ENCODE measurements at regions not wholly inside any gene's neighbourhood (a gene's known extent, or its start where the extent isn't known, plus 50 kb on each side); places are given as distances from the start of the nearest gene placed in this dataset.

DNA sequence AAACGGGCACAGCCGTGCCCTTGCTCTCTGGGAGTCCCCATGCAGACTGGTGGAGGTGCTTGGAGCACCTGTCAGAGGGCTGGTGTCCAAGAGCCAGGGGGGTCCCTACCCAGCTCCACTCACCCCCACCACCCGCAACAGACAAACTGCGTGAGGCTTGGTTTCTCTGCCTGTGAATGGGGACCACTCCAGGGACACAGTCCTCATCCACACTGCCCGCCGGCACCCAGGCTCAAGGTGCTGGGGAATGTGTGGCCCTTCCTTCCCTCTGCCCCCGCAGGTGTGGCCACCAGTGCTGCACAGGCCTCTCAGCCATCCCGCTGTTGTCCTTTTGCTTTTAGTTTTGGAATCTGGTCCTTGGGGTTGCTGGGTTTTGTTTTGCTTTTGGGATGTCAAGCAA, 136.5 kb upstream of the ZNF236 start:
- no peak for DNase-seq (ENCODE audit: low read depth in 2 of 2)

DNA sequence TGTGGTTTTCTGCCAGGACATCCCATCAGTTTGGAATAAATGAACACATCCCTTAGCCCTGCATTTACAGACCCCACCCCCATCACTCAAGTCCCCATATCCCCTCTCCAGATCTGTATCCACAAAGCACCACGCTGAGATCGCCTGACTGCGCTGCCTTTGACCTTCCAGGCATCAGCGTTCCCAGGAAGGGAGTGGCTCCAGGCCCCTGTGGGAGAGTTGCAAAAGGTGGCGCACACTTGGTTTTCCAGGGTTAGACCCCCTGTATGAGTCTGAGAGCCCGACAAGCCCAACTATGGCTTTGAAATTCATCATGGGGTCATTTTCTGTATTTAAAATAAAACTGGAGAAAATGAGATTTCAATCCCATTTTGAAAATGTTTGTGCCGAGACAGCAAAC, 137.0 kb upstream of the ZNF236 start:
- DNase-seq (ENCODE audit: low read depth in 2 of 2) = no peak

DNA sequence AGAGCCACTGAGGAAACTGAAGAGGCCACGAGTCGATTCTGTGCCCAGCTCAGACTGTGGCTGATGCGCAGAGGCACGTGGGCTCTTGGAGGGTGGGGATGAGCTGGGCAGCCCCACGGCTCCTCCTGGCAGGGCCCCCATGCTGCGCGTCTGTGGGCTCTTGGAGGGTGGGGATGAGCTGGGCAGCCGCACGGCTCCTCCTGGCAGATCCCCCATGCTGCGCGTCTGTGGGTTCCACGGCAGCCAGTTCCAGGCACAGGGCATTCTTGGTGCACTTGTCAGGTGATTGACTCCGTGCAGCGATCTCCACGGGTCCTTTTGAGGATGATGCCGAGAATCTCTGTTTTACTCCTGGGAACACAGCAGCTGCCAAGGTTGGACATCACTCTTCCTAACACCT, 138.1 kb upstream of the ZNF236 start:
- DNase-seq (ENCODE audit: low read depth in 2 of 2) = no peak

DNA sequence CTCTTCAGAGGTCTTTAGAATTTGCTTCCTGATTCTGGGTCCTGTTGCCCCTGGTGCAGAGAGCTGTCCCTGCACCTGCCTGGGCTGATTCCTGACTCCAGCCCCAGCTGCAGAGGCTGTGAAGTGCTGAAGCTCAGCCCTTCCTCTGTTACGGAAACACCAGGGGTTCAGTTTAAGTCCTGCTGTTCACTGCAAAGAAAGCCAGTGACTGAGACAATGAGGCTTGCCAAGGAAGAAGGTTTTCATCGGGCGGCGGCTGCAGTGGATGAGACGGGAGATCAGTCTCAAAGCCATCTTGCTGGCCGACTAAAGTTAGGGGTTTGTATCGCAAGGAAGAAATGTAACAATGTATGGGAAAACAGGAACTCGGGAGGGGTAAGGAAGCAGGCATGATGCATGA, 142.4 kb upstream of the ZNF236 start:
- no peak for DNase-seq (ENCODE audit: low read depth in 2 of 2)

DNA sequence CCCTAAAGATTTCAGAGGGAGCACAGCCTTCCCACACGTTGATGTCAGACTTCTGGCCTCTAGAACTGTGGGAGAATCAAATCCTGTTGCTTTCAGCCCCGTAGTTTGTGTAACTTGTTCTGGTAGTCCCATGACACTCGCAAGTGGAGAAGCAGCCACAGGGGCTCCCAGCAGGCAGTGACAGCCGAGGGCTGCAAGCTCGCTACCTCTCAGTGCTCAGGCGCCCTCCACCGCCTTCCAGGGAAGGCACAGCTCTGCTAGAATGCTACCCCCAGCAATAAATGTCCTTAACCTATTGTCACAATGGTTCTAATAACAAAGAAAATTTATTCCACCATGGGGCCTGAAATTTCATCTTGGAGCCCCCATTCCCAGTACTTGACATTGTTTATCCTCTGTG, 143.1 kb upstream of the ZNF236 start:
- DNase-seq (ENCODE audit: low read depth in 2 of 2) = no peak

DNA sequence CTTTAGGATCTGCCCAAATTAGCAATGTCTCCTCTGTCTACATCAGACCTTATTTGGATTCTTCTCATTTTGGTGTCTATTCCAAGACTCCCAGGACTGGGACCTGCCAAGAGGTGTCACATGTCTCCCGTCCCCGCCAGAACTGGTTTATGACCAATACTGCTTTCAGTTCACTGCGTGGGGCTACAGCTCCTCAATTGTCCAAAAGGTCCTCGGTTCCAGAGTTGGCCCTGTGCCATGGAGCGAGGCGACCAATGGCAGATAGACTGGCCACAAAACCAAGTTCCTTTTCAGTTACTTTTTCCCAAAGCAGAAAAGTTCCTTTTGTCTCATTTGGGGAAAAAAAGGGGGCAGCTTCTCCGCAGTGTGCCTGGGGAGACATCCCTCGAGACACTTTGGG, 144.1 kb upstream of the ZNF236 start:
- DNase-seq (ENCODE audit: low read depth in 2 of 2) = no peak

DNA sequence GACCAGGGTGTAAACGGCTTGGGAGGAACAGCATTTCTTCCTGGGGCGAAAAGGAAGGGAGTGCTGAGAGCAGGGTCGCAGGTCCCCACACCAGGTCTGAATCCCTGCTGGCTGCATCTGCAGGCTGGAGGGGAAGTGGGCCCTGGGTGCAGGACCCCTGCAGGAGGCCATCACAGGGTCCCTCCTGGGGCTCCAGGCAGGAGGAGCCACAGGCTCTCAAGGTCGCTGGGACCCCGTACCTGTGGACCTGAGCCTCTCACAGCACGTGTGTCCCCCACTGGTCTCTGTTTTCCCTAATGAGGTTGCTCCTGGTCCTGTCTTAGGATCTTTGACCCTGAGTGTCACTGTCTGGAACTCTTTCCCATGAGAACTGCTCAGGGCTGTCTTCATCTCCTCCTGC, 147.8 kb upstream of the ZNF236 start:
- no peak for DNase-seq (ENCODE audit: low read depth in 2 of 2)

DNA sequence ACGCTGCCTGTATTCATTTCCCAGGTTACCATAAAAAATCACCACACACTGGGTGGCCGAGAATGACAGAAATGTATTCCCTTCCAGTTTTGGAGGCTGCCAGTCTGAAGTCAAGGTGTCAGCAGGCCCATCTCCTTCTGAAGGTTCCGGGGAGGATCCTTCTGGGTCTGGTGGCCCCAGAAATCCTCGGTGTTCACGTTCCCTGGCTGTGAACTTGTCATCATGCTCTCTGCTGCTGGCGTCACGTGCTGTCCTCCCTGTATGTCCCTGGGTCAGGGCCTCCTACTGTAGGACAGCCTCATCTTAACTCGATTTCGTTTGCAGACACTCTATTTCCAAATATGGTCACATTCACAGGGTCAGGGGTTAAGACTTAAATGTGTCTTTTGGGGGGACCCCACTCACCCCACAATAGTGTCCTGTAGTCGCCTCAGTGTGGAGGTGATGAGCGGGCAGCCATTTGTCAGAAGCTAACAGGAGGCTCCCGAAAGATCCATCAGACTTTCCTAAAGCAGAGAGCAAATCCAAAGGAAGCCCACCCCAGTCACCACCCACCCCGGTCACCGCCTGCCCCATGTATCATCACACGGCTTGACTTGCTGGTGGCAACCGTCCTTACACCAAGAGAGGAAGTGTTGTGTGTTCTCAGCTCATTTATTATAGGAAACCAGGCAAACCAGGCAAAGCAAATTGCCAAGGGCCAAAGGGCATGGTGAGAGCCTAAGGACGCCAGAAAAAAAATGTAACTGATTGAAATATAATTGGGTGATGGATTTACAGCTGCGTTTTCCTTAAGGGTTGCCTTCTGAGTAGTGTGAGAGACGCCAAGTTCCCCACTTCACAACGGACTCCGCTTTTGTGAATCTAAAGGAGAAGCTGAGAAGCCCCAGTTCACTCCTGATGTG, 148.8 kb upstream of the ZNF236 start:
- DNase-seq (ENCODE audit: low read depth in 2 of 2) = no peak

DNA sequence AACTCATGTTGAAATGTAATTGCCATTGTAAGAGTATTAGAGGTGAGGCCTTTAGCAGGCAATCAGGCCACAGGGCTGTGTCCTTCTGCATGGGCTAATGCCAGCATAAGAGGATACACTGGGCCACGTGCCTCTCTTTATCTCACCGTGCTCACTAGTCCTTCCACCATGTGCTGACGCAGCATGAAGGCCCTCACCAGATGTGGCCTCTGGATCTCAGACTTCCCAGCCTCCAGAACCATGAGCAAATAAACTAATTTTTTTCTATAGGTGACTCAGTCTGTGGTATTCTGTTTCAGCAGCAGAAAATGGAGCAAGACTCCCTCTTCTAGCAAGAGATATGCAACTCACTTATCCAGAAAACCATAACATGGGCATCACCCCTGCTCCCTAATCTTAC, 149.7 kb upstream of the ZNF236 start:
- no peak for DNase-seq (ENCODE audit: low read depth in 2 of 2)

DNA sequence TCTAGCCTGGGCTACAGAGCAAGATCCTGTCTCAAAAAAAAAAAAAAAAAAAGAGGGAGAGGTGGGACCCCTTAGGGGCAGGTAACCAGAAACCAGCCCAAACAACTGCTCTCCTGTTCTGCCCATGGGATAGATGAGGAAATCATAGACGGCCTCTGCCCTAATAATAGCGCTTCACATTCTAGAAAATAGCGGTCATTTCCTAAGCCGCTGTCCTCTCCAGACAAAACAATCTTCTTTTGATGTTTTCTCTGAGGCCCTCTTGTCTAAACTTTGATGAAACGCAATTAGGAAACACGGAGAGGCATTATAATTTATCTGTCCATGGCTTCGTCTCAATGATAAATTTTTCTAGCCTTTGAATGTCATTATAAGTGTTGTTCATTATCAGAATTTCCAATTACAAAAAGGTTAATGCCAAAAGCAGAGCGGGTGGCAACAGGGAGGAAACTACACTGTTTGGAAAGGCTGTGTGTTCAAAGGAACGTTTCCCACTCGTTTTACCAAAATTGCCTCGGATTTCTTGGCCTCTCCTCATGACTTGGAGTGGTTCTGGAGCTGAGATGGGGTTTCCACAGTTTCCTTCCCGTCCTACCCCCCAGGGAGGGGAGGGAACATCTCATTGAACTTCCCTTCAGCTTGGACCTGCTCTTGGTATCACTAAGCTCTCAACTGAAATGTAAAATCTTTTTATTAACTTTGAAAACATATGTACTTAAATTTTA, 151.6 kb upstream of the ZNF236 start:
- no peak for DNase-seq (ENCODE audit: low read depth in 2 of 2)

DNA sequence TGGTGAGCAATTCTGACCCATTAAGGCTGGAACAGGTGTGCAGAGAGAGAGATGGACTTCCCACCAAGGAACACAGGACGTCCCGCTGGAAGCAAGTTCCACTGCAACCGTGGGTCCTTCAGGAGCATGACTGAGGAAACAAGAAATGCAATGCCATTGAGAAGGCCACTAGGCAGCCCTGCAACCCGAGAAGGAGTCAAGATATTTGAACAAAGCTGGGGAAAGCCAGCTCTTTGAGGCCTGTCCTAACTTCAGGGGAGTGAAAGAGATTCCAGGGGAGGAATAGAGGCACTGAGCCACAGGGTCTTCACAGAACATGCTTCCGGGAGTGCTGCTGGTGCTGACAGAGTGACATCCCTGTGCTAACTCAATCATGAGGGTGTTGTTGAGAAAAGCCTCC, 153.8 kb upstream of the ZNF236 start:
- no peak for DNase-seq (ENCODE audit: low read depth in 2 of 2)

DNA sequence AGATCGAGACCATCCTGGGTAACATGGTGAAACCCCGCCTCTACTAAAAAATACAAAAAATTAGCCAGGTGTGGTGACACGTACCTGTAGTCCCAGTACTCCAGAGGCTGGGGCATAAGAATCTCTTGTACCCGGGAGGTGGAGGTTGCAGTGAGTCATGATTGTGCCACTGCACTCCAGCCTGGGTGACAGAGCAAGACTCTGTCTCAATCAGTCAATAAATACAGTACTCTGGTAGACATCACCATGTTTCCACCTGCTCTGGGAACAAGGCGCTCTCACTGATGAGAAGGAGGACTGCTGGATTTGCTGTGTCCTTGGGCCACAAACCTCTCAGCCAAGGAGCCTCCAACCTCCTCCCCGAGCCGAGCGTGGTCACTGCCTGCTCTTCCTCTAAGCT, 154.2 kb upstream of the ZNF236 start:
- DNase-seq (ENCODE audit: low read depth in 2 of 2) = no peak

DNA sequence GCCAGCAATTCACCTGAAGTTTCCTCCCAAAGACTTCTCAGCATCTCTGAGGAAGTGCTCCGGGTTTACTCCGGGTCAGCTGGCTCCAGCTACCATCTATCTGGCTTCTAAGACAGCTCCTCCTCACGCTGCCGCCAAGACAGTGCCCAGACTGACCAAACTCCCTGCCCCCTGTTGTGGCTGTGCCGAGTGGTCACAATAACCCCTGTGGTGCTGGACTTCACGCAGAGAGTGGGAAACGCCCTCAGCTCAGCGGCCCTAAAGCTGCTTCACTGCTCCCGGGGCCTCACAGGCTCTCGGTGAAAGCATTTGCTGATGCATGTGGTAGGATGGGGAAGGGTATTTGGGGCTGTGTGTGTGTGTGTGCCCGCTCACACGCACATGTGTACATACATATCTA, 154.8 kb upstream of the ZNF236 start:
- DNase-seq (ENCODE audit: low read depth in 2 of 2) = no peak

DNA sequence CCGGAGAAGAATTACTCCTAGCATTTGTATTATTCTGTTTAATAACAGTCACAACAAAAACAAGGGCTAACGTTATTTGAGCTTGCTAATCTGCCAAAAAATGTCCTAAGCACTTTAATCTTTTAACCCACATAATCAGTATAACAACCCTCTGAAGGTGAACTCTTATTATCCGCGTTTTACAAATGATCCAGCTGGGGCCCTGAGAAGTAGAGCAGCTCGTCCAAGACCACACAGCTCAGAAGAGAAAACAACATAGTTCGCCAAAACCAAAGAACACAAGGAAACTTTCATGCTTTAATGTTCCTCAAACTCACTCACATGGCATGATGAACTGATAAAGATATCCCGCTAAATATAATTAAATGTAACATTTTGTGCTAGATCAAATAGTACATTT, 159.7 kb upstream of the ZNF236 start:
- no peak for DNase-seq (ENCODE audit: low read depth in 2 of 2)

DNA sequence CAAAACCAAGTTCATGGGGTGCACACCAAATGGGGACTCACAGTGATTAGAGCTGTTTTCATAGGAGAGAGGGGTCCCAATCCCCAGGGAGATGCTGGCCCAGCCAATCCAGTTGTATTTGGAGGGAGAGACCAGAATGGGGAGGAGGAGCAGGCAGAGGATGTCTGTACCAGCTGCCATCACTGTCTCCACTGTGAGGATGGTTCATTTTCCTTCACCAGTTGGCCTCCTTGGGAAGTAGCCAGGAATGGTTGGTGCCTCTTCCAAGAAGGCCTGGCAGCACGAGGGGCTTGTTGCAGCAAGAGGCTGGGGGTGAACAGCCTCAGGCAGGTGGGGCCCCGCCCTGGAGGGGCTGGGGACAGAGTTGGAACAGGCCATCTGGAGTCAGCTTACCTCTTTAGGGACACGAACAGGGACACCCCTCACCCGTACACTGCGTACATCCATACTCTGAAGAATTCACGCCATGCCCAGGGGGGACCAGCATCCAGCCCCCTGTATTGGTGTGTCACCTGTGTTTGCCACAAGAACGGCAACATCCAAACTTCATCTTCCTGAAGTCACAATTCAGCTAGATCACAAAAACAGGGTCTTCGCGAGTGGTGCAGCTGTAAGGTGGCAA, 161.7 kb upstream of the ZNF236 start:
- no peak for DNase-seq (ENCODE audit: low read depth in 2 of 2)

DNA sequence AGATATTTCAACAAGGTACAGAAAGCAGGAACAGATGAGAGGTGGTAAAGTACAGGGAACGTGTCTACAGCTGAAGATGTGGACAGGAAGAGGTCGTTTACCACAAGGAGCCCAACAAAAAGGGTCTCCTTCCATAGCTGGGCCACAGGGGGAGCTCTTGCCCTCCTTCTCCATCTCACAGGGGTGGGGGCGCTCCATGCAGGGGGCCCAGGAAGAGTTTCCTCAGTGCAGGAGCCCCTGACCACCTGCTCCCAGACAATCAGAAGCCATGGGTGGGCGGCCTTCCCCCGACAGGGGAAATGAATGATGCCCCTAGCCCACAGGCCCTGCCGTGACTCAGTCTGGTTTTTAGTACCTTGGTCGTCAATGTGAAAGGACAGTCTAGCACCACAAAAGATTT, 163.6 kb upstream of the ZNF516 start:
- peak; percentile 55 to 66 for DNase-seq (ENCODE audit: low read depth in 2 of 2)

DNA sequence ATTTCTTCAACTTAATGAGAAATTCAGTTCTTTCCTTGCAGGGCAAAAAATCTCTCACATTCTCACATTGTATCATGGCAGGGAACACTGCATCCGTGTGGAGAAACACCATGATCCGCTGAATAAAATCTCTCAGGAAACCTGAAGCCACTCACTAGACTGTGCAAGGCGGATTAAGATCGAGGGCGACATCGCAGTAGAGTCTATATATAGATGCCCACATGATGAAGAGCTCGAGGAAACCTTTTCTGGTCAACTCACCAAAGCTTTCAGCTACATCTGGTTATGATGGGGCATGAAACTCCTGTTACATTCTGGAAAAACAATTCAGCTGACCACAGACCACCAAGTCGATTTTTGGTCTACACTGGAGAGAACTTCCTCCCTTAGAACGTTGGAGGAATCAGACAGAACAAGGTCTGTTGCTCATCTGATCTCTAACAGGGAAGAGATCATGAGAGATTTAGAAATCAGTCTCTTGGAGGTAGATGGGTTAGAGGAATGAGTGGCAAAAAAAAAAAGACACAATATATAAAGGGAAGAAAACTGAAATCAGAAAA, 162.9 kb upstream of the ZNF516 start:
- DNase-seq (ENCODE audit: low read depth in 2 of 2) = no peak

DNA sequence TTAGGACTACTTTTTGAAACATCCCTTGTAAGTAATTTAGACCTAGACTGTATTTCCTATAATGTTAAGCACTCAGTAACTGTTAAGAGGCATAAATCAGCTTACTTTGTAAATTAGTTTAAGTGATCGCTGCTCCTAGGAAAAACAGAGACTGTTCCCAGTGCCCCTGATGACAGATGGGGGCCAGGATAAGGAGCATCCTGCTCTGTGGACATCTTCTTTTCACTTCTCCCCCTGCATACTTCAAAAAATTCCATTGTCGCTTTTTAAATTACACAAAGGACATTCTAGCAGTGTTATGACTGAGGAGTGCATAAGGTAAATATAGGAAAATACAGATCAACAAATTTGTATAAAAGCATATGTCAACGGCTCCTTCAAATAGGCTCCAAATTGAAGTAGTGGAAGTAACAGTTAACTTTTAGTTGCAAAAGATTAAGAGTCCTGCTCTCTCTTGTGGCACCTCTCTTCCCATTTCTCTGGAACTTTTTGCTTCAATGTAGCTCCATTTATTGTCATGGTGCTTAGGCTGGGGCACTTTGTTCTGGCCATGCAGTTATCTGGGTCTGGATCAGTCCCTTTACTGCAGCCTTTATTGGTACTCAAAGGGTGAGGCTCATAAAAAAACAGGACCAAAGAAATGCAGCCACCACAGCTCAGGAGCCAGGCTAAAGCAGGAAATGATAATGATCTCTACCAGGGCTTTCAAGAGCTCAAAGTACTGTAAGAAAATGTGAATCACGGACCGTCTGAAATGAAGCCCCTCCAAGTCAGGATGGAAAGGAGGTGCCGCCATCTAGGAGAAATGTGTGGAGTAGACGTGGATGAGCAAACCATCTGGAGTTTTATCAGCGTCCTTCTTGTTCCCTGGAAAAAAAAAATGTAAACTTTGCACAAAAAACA, 162.1 kb upstream of the ZNF516 start:
- no peak for DNase-seq (ENCODE audit: low read depth in 2 of 2)

DNA sequence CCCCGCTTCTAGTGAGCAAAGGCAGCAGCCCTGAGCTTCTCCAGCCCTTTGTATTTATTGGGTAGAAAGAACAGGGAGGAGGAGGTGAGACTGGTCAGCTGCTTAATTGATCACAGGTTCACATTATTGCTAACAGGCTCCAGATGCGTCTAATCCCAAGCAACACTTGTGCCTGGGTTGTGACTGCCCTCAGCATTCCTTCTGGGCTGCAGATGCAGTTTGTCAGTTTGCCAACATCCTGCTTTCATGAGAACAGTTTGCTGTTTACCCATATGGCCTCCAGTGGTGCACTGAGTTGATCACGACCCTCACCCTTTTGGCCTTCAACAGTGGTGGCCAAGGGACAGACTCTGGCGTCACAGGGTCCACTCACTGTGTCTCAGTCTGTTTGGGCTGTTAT, 159.5 kb upstream of the ZNF516 start:
- no peak for DNase-seq (ENCODE audit: low read depth in 2 of 2)

DNA sequence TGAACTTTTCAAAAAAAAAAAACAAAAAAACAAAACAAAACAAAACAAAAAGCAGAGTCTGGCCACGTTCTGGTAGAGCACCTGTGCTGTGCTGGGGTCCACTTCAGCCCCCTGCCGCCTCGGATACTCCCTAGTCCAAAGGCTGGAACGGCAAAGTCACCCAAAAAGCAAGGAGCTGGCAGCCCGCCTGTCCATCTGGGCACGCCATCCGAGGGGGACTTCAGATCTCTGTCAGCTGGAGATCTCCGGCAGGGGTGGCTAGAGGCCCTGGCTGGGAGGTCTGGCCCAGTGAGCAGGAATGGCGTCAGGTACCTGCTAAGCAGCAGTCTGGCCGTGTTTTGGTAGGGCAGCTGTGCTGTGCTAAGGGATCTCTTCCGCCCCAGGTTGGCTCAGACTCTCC, 152.3 kb upstream of the ZNF516 start:
- no peak for DNase-seq (ENCODE audit: low read depth in 2 of 2)

DNA sequence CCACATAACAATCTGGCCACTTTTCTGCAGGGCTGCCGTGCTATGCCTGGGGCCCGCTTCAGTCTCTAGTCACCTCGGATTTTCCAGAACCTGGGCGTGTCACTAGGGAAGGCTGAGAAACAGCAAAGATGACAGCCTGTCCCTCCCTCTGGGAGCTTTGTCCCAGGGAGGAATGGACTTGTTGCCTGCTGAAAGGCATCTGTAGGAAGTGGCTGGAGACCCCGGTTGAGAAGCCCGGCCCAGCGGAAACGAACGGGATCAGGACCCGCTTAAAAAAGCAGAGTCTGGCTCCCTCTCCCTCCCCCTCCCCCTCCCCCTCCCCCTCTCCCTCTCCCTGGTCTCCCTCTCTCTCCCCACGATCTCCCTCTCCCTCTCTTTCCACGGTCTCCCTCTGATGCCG, 149.5 kb upstream of the ZNF516 start:
- DNase-seq (ENCODE audit: low read depth in 2 of 2) = no peak

DNA sequence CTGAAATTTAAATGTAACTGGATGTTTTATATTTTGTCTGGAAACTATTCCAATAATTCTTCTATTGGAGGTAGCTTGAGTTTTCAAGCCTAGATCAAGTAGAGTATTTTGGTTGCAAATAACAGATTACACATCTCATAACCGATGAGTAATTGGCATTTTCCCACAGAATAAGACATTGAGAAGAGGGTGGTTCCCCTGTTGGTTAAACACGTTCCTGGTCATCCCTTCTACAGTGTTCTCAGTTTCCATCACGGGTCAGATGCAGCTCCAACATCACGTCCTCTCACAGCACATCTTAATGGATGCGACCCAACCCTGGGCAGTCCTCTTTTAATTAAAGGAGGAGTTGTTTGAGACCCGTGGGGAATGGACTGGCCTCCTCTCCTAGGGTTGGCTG, 149.0 kb upstream of the ZNF516 start:
- no peak for DNase-seq (ENCODE audit: low read depth in 2 of 2)
